Uterus (tissue), 2 donors: ENCODE measurements at regions not wholly inside any gene's neighbourhood (a gene's known extent, or its start where the extent isn't known, plus 50 kb on each side); places are given as distances from the start of the nearest gene placed in this dataset.

Source experiments
- POLR2A ChIP-seq, 2 donors: fragments of 450-650 bp; IDR thresholded peaks; one replicate each; pipeline ENCODE4 v1.6.1; 2016; ENCODE audit warnings: antibody characterized with exemption in 2 of 2, mild to moderate bottlenecking in 1 of 2, moderate library complexity in 1 of 2
- TF ChIP-seq, protein P1 (sequence below), 4 experiments: fragments of 200-600 bp in 2 of 4; fragments of 450-650 bp in 2 of 4; sonication (generic) in 2 of 4; IDR thresholded peaks; one replicate each; pipeline ENCODE4 v1.5.1; 2016 to 2019; ENCODE audit warnings: antibody characterized with exemption in 4 of 4, mild to moderate bottlenecking in 2 of 4, moderate library complexity in 1 of 4

- TF ChIP-seq, protein P1, sequence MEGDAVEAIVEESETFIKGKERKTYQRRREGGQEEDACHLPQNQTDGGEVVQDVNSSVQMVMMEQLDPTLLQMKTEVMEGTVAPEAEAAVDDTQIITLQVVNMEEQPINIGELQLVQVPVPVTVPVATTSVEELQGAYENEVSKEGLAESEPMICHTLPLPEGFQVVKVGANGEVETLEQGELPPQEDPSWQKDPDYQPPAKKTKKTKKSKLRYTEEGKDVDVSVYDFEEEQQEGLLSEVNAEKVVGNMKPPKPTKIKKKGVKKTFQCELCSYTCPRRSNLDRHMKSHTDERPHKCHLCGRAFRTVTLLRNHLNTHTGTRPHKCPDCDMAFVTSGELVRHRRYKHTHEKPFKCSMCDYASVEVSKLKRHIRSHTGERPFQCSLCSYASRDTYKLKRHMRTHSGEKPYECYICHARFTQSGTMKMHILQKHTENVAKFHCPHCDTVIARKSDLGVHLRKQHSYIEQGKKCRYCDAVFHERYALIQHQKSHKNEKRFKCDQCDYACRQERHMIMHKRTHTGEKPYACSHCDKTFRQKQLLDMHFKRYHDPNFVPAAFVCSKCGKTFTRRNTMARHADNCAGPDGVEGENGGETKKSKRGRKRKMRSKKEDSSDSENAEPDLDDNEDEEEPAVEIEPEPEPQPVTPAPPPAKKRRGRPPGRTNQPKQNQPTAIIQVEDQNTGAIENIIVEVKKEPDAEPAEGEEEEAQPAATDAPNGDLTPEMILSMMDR (IDR thresholded peaks at IDR 0.05) = no peak
- no peak for TF ChIP-seq POLR2A (IDR thresholded peaks at IDR 0.05)
Observed at GRCh38 chr9:36765077-36765390, 192.3 kb downstream of the MELK start.
